ENCODE measurements at regions not wholly inside any gene's neighbourhood (a gene's known extent, or its start where the extent isn't known, plus 50 kb on each side); places are given as distances from the start of the nearest gene placed in this dataset.

- Mint-ChIP-seq H3K27ac (no peak overlapping the region), H3K27me3 (ENCODE audit: low read depth in 3 of 3) (peaks cover 8 to 20% (median 9%) of the 10 kb centered on the region in 3 donors), H3K4me3 (peak overlapping the region in 2 of 5 donors; percentile 43 to 47), H3K9me3 (peaks cover 0 to 7% (median 0%) of the 10 kb centered on the region in 6 donors), H3K4me1 (peaks cover 5 to 6% of the 10 kb centered on the region in 2 donors), H3K36me3 (no peaks in the 10 kb centered on the region)
- peak; percentile 24 to 37 (median 28) for DNase-seq
These were observed 419.4 kb downstream of the SOX9 start for GRCh38 chr17:72539981-72540897.

- Mint-ChIP-seq H3K27me3 (ENCODE audit: low read depth in 3 of 3) (peaks cover 3 to 22% (median 7%) of the 10 kb centered on the region in 3 donors), H3K4me1 (peaks cover 5 to 6% of the 10 kb centered on the region in 2 donors), H3K36me3 (no peaks in the 10 kb centered on the region), H3K27ac (no peak overlapping the region), H3K9me3 (peaks cover 0 to 7% (median 0%) of the 10 kb centered on the region in 6 donors), H3K4me3 (no peak overlapping the region)
- no peak for DNase-seq
These were observed 421.5 kb downstream of the SOX9 start for GRCh38 chr17:72542317-72542716.

- Mint-ChIP-seq H3K36me3 (no peaks in the 10 kb centered on the region), H3K4me3 (no peak overlapping the region), H3K27ac (no peak overlapping the region), H3K27me3 (ENCODE audit: low read depth in 3 of 3) (peaks cover 5 to 12% (median 6%) of the 10 kb centered on the region in 3 donors), H3K4me1 (peaks cover 0 to 4% of the 10 kb centered on the region in 2 donors), H3K9me3 (peaks cover 0 to 7% (median 0%) of the 10 kb centered on the region in 6 donors)
- no peak for DNase-seq
These were observed 424.9 kb downstream of the SOX9 start for GRCh38 chr17:72545766-72546165.

- DNase-seq, result no peak
- Mint-ChIP-seq H3K27me3 (ENCODE audit: low read depth in 3 of 3) (peaks cover 0 to 6% (median 0%) of the 10 kb centered on the region in 3 donors), H3K27ac (no peak overlapping the region), H3K4me3 (no peak overlapping the region), H3K4me1 (no peaks in the 10 kb centered on the region), H3K9me3 (no peaks in the 10 kb centered on the region), H3K36me3 (no peaks in the 10 kb centered on the region)
These were observed 432.4 kb downstream of the SOX9 start for GRCh38 chr17:72553051-72553755.

- Mint-ChIP-seq H3K36me3 (no peaks in the 10 kb centered on the region), H3K27me3 (ENCODE audit: low read depth in 3 of 3) (peaks cover 0 to 3% (median 0%) of the 10 kb centered on the region in 3 donors), H3K27ac (no peak overlapping the region), H3K4me3 (no peak overlapping the region), H3K4me1 (no peaks in the 10 kb centered on the region), H3K9me3 (no peaks in the 10 kb centered on the region)
- no peak for DNase-seq
These were observed 433.7 kb downstream of the SOX9 start for GRCh38 chr17:72554508-72554907.

- DNase-seq, result no peak
- Mint-ChIP-seq H3K36me3 (no peaks in the 10 kb centered on the region), H3K27me3 (ENCODE audit: low read depth in 3 of 3) (peaks cover 0 to 3% (median 0%) of the 10 kb centered on the region in 3 donors), H3K4me1 (no peaks in the 10 kb centered on the region), H3K4me3 (no peak overlapping the region), H3K27ac (no peak overlapping the region), H3K9me3 (no peaks in the 10 kb centered on the region)
These were observed 434.2 kb downstream of the SOX9 start for GRCh38 chr17:72555052-72555451.

- peak in 1 of 3 donors; percentile 15 for DNase-seq
- H3K4me1 Mint-ChIP-seq, result no peaks in the 10 kb centered on the region
- no peaks in the 10 kb centered on the region for H3K9me3 Mint-ChIP-seq
- no peaks in the 10 kb centered on the region for H3K27me3 Mint-ChIP-seq (ENCODE audit: low read depth in 3 of 3)
- no peak overlapping the region for H3K27ac Mint-ChIP-seq
- H3K4me3 Mint-ChIP-seq, result no peak overlapping the region
- H3K36me3 Mint-ChIP-seq, result no peaks in the 10 kb centered on the region
These were observed 436.4 kb downstream of the SOX9 start for GRCh38 chr17:72556944-72557826.

- Mint-ChIP-seq H3K4me1 (no peaks in the 10 kb centered on the region), H3K27me3 (ENCODE audit: low read depth in 3 of 3) (peaks cover 0 to 3% (median 0%) of the 10 kb centered on the region in 3 donors), H3K4me3 (no peak overlapping the region), H3K27ac (no peak overlapping the region), H3K9me3 (no peaks in the 10 kb centered on the region), H3K36me3 (no peaks in the 10 kb centered on the region)
- DNase-seq, result no peak
These were observed 438.2 kb downstream of the SOX9 start for GRCh38 chr17:72558971-72559476.

- Mint-ChIP-seq H3K27ac (no peak overlapping the region), H3K4me1 (no peaks in the 10 kb centered on the region)
These were observed 439.8 kb downstream of the SOX9 start for GRCh38 chr17:72560303-72561247.

GRCh38 chr17:72561266-72561665 is 440.4 kb downstream of the SOX9 start:
- H3K36me3 Mint-ChIP-seq, result no peaks in the 10 kb centered on the region
- H3K4me1 Mint-ChIP-seq, result no peaks in the 10 kb centered on the region
- no peaks in the 10 kb centered on the region for H3K9me3 Mint-ChIP-seq
- peaks cover 0 to 3% (median 0%) of the 10 kb centered on the region in 3 donors for H3K27me3 Mint-ChIP-seq (ENCODE audit: low read depth in 3 of 3)
- no peak for DNase-seq
- H3K27ac Mint-ChIP-seq, result no peak overlapping the region
- no peak overlapping the region for H3K4me3 Mint-ChIP-seq

More at GRCh38 chr17:72560303-72561247, 439.8 kb downstream of the SOX9 start:
- H3K9me3 Mint-ChIP-seq, result no peaks in the 10 kb centered on the region
- H3K27me3 Mint-ChIP-seq (ENCODE audit: low read depth in 3 of 3), result peaks cover 0 to 3% (median 0%) of the 10 kb centered on the region in 3 donors
- H3K36me3 Mint-ChIP-seq, result no peaks in the 10 kb centered on the region
- peak; percentile 21 to 37 (median 28) for DNase-seq
- H3K4me3 Mint-ChIP-seq, result no peak overlapping the region

GRCh38 chr17:72561680-72562079 is 440.9 kb downstream of the SOX9 start:
- Mint-ChIP-seq H3K4me1 (no peaks in the 10 kb centered on the region), H3K36me3 (no peaks in the 10 kb centered on the region), H3K27me3 (ENCODE audit: low read depth in 3 of 3) (peaks cover 0 to 3% (median 0%) of the 10 kb centered on the region in 3 donors), H3K27ac (no peak overlapping the region), H3K9me3 (no peaks in the 10 kb centered on the region), H3K4me3 (no peak overlapping the region)
- no peak for DNase-seq

- Mint-ChIP-seq H3K9me3 (no peaks in the 10 kb centered on the region), H3K4me1 (no peaks in the 10 kb centered on the region), H3K4me3 (no peak overlapping the region), H3K27ac (no peak overlapping the region), H3K36me3 (no peaks in the 10 kb centered on the region), H3K27me3 (ENCODE audit: low read depth in 3 of 3) (peaks cover 0 to 3% (median 0%) of the 10 kb centered on the region in 3 donors)
- DNase-seq, result no peak
These were observed 441.9 kb downstream of the SOX9 start for GRCh38 chr17:72562615-72563188.
